Embryonic facial prominence (tissue), 1 donor: ENCODE measurements at regions not wholly inside any gene's neighbourhood (a gene's known extent, or its start where the extent isn't known, plus 50 kb on each side); places are given as distances from the start of the nearest gene placed in this dataset.
"Not testable (repeated sequence)": the region's sequence is repeated elsewhere in the genome, so short reads cannot be mapped to it uniquely, and the experiment has no call there.

Experiments
- DNase-seq: peaks from one replicate; pipeline ENCODE4 v3.0.0-alpha.2; 2016; ENCODE audit errors: extremely low spot score

DNA sequence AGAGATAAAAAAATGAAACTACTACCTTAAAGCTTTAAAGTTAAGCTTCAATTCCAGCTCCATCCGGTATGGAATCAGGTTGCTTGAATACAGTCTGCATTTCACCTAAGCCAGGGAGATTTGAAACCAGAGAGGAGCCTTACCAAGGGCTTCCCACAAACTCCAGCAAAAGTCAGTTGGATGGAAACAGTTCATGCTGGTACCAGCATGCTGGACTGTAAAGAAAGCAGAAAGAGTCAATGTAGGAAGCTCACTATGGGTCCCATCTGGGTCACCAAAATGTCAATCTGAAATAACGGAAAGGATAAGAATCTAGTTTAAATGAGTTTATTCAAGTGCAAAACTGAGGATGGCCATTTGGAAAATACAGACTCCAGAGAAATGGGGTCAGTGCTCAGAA is 65.3 kb downstream of the CDO1 start:
- DNase-seq: no peak

DNA sequence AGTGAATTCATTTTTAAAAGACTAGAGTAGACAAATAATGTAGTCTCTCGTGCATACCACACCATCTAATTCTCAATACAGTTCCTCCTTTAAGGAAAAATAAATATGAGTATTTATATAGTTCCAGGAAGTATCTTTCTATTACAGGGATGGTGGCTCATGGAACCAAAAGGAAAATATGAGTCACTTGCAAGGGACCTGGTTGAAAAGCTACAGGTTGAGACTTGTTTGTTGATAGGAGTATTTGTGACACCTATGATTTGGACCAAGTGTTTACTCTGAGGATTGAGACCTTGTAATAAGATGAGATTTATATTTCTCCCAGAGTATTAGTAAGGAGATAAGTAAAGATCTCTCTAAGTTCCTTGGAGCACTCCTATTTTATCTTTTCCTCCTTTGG is 67.4 kb downstream of the CDO1 start:
- DNase-seq: no peak

DNA sequence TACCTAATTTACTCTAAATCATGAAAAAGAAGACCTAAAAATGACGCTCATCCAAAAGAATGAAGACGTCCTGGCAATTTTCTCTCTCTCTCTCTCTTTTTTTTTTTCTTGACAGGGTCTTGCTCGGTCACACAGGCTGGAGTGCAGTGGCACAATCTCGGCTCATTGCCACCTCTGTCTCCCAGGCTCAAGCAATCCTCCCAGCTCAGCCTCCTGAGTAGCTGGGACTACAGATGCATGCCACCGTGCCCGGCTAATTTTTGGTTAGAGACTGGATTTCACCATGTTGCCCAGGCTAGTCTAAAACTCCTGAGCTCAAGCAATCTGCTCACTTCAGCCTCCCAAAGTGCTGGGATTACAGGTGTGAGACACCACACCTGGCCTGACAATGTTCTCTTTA is 77.2 kb downstream of the CDO1 start:
- DNase-seq: not testable (repeated sequence)

DNA sequence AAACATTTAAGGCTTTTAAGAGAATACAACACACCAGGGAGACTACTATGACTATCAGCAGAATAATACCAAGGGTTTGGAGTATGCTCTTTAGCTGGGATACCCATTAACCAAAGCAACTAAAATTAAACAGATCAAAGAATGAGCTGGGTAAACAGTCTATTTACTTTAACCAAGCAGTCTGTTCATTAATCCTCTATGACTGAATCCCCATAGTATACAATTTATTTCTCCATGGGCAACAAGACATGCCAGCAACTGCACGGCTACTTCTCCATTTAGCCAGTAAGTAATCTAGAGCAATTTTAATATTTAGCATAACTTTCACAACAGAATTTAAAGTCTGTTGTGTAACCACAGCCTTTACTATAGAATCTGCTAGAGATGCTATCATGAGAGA is 77.6 kb downstream of the CDO1 start:
- no peak for DNase-seq

DNA sequence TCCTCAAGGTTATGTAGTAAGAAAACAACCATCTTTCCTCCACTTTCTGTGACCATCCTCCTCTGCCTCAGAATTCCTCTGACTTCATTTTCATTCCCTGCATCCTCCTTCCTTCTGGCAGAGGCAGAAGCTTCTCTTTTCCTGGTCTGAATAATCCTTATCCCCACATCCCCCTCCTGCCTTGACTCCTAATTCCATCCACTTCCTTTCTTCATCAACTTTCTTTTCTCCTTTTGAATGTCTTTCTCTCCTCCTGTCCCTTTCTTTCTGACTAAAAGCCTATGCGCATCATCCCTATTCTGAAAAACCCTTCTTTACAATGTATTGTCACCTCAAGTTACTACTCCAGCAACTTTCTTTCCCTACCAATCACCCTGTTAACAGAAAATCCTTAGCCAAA is 79.0 kb downstream of the CDO1 start:
- no peak for DNase-seq

DNA sequence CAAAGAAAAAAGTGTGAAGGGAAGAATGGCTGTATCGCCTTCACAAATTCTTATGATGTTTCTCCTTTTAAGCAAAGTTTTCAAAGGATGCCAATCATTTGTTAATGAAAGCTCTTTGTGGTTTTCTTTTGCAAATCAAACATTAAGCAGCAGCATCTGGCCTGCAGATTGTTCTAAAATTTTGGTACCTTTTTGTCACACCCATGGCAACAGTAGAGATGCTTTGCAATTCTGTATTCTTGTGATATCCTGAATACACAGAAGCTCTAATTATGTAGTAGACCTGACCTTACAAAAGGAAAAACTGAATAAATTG is 79.8 kb downstream of the CDO1 start:
- no peak for DNase-seq

DNA sequence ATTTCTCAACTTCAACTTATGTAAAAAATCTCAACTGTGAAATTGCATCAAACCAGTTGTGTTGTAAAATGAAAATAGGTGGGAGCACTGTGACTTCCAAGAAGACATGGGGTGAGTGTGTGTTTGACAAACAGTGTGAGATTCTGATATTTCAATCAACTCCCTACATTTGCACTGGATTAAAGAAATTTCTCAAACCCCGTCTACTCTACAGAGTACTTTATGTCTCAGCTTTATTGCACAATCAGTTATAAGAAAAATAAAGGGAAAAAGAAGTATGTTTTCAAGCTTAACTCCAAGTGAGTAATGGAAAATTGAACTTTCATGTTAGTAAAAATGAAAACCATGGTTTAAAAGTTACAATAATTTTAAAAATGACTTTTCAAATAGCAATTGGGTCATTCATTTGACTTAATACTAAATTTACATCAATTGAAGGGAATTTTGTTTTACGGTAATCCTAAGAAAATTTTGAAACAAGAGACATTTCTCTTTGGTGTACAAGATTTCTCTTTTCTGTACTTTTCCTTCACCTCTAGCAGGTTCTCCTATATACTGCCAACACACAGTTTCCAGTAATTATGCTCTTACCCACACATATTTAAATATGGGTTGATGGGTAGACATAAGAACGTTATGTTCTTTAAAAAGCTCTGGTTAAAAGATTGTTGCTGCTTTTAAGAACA is 80.3 kb downstream of the CDO1 start:
- no peak for DNase-seq

DNA sequence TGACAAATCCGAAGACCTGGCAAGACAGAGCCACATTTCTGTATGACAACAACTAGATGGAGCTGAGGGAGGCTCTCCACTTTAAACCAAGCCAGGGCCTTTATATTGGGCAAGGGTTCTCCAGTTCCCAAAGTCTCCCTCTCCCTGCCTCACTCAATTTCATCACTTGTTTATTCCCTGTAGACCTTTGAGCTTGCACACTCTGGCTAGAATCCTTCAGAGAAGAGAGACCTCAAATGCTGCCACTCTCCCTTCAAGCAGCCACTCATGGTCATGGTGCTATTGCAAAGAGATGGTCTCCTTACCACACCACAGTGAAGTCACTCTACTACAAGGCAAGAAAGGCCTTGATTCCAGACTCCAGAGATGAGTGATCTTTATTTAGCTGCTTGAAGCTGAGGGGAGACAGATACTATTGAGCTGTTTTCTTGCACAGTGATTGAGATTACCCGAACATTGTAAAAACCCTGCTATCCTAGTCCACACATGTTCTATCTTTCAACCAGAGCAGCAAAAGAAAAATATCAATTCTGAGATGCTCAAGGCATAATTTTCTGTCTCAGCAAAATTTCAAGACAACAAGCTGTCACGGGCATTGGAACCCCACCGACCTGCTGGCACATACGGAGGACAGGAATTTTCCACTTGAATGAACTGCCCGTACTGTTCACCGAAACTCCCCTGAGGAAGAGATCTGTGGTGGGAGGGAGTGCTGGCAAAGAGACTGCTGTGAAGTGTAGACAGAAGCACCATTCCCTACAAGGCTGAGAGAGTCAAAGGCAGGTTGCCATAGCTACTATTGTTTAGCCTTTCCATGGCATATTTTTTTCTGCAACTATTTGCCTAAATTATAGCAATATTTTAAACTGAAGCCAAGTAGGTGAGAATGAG is 81.1 kb downstream of the CDO1 start:
- no peak for DNase-seq

DNA sequence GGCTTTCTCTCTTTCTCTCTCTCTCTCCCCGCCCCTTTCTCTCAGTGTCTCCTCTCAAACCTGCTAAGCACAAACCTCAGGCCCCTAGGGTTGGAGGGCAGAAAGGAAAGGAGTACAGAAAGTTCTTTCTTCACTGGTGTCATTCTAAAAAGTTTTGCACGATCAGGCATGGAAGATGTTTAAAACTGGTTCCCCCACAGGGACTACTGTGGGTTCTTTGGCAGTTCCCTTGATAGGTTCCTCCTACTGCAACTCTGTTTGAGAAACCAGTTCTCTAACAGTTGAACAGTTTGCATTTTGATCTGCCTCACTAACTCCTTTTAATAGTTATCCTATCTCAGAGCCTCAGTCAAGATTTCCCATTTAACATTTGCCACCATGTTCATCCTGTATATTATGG is 82.9 kb downstream of the CDO1 start:
- DNase-seq: no peak

DNA sequence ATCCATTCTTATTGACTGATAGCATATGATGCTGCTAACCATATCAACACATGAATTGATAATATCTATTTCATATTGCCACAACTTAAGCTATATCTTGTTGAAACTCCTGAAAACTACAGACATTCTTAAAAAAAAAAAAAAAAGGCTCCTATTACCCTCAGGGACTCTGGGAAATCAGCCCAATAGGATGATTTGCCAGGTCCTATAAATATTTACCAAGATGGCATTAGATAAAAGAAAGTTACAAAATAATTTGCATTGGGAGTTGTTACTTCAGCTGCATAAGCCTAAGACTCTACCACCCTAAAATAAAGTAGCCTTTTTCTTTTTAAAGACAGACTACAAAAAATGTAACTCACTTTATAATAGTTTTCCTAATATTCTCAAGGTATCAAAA is 84.4 kb downstream of the CDO1 start:
- no peak for DNase-seq

DNA sequence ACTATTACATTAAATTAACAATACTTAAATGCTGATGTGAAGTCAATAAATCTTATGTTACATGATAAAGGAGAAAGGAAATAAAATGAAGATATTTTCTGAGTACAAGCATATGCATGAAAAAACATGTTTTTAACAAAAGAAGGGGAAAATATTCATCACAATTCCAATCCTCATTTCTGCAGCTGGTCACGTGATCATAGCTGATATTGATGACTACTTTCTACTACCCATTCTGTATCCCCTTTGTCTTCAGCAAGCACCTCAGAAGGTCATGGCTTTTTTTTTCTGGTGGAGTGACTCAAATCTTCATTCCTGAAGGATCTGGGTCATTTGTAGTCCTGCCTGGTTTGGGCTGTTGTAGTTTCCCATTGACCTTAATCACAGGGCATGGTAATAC is 90.9 kb downstream of the CDO1 start:
- DNase-seq: no peak

DNA sequence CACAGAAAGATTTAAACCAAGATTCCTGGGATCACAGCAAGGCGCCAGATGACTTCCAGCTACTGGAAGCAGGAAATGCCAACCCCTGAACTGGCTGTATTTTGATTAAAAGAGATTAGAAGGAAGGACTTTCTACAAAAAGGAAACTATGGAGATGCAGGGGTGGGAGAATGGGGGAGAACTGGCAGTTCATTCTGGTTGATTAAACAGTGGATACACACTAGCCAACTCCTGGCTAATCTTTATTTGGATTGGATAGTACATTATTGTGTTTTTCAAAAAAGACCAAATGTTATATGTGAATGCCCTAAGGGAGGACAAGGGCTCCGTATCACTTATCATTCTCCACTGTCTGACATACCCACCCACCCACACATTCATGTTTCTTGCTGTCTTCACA is 93.2 kb downstream of the CDO1 start:
- DNase-seq: no peak

DNA sequence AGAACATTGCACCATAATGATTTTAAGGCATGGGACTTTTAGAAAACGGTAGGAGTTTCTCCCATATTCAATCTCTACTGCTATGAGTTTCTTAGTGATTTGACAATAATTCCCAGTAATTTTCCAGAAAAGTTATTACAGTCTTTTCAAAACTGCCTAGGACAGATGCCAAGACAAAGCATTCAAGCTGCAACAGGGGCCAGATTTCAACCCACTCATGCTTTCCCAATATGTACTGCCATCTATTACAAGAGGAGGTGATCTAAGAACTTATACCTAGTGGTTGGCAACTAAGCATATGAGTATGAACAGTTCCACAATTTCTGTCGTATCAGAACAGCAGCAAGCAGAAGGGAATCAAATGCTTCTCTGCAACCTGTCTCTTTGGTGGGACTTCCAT is 95.1 kb upstream of the TMED7 start:
- DNase-seq: no peak

DNA sequence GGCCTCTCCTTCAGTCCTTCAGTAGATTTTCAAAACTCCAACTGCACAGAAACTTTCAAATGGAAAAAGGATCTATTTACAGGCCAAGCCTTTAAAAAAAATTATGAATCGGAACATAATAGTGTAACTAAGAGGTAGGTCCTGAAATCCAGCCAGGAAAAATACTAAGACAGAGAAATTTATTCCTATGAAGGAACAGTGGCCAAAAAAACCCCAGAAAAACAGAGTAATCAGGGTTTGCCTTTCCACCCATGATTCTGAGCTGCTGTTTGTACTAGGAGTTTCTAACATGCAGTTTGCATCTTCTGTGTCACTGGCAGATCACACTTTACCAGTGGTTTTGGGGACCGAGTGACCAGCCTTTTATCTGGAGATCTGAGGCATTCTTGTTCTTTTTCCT is 93.1 kb upstream of the TMED7 start:
- DNase-seq: peak; percentile 44

DNA sequence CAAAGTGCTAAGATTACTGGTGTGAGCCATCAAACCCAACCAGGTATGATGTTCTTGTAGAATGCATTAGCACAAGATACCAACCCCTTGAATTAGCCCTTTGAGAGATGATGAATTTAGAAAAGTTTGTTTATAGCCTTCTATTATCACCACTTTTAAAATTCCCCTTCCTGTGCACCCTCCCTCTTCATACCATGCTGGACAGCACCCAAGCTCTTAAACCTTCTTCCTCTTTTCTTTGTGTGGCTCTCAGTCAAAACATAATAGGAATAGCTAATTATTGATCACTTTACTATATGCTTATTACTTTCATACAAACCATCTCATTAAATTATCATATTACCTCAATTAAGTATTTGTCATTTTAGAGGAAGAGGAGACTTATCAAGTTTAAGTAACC is 87.6 kb upstream of the TMED7 start:
- no peak for DNase-seq

DNA sequence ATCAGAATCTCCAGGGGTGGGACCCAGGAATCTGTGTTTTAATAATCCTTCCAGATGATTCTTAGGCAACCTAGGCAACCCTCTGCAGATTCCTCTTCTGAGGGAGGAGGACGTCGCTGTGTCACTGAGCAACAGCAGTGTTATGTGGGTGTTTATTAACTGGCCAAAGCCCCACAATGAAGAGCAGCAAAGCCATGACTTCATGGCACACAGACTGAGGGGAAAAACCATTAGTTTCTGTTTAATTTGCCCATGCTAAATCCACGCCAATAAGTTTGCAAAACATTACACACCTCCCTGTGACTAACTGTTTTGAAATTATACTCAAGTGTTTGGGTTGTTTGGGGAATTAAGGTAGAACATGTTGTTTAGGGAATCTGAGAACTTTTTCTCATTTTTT is 83.7 kb upstream of the TMED7 start:
- DNase-seq: no peak

DNA sequence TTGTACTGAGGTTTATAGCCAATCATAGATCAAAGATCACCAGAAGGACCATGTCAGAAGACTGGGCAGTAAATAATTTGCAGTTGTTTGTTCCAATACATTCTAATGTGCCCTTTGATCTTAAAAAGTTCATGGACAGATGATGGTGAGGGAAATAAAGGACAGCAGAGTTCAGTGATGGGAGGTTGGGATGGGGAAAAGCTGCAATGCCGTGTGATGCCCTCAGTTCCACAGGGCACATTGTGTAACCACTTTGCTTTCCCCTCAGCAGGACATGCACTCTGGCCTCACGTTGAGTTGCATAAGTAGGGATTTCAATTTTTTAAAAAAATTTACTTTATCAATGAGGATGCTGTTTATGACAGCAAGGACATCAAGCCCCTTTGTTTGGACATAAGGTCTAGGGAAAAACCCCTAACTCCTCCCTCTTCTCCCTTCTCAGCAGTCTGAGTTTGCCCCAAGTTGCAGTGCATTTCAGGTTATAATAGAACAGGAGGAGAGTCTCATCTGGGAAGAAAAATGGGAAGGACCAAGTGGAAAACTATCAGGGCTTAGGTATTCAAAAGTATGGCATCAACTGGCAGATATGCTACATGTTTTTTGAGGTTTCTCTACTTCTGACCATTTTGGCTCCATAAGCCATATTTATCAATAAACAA is 83.1 kb upstream of the TMED7 start:
- DNase-seq: no peak

DNA sequence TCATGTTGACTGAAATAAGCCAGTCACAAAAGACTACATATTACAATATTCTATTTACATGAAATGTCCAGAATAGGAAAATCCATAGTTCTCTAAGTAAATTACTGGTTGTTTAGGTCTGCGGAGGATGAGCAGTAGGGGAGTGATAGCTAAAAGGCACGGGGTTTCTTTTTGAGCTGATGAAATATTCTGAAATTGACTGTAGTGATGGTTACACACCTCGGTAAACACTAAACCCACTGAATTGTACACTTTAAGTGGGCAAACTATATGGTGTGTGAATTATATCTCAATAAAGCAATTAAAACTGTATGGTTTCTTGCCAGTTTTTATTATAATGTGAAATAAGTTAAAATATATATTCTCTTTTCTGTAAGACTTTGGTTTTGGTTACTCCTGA is 77.7 kb upstream of the TMED7 start:
- DNase-seq: no peak

DNA sequence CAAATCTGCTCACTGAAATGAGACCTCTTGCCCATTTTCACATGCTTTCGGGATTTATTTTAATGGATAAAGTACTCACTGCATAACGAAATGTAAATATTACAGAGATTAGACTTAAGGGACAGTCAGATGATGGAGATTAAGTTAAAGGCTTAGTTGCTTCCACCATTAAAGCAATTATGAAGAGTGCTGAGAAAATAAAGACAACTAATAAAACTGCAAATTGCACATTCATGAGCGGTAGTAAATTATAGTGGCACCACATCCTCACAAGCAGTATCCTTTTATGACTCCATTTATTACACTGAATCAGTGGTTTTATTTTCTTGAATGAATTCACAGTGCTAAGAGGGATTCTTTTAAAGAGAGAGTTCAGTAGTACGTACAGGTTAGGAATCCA is 76.2 kb upstream of the TMED7 start:
- DNase-seq: no peak

DNA sequence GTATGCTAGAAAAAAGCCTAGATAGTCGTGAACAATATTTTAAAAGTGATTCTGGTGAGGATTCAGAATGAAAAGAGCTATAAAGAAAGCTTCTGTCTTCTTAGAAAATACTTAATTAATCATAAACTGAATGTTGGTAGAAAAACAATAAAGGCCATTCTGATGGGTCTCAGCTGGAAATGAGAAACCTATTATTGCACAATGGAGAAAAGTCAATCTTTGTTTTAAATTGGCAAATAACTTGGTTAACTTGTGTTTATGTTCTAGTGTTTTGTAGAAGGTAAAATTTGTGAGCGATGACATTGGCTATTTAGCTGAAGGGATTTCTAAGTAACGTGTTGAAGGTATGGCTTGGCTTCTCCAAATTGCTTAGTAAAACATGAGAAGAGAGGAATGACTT is 74.1 kb upstream of the TMED7 start:
- DNase-seq: no peak

DNA sequence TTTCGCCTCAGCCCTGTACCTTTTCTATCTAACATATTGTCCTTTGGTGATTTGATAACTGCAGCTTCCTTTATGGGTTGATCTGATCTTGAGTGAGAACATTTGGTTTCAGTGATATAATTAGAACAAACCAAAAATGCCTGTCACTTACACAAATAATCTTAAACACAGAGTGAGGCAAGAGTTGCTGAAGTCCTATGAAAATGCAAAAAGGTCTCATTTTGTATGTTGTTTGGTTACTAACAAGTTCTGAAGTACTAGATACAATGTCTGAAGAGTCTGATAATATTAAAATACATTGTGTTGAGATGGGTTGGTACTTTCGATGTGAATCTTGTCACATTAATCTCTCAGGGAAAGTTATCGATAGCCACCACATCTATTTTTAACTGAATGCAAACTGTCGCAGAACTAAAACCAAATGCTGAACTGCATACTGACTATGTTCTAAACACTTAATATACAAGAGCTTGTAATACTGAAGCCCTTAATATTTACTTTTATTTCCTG is 70.4 kb upstream of the TMED7 start:
- no peak for DNase-seq

DNA sequence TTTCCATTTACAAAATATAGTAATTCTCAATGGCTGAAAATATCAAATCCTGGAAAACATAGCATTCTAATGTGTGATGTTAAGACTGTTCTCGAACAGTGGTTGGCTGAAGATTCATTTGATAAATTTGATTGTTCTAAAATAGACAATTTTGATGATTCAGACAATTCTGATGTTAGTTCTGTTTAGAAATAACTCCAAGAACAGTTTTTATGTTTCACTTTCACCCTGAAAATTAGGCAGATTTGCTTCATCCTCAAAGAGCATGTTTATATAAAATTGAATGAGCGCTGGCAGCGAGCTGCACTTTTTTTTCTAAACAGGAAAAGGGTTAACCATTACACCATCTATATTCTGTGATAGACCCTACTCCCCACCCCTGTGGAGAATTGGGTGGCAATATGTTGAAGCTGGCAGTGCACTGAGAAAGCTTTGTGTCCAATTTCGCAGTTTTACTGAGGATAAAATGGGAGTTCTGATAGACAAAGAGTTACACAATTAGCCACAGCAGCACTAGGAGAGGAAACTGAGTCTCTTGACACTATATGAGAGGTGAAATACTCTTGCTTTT is 69.6 kb upstream of the TMED7 start:
- DNase-seq: no peak

DNA sequence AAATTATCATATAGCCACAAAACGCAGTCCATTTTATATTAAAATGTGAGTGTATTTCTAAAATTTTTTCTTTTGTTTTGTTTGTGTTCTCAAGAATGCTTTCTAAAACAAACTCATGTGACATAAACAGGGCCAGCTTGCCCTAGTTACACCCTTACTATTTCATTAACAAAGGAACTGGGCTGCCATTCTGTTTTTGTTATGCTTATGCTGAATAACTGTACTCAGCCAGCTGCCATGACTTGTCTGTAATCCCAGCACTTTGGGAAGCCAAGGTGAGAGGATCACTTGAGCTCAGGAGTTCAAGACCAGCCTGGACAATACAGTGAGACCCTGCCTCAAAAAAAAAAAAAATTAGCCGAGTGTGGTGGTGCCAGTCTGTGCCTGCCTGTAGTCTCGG is 66.0 kb upstream of the TMED7 start:
- not testable (repeated sequence) for DNase-seq
